ENCODE measurements at regions not wholly inside any gene's neighbourhood (a gene's known extent, or its start where the extent isn't known, plus 50 kb on each side); places are given as distances from the start of the nearest gene placed in this dataset.
A peak's percentile ranks its signal among the peaks of the same experiment; 100 is the strongest.

DNA sequence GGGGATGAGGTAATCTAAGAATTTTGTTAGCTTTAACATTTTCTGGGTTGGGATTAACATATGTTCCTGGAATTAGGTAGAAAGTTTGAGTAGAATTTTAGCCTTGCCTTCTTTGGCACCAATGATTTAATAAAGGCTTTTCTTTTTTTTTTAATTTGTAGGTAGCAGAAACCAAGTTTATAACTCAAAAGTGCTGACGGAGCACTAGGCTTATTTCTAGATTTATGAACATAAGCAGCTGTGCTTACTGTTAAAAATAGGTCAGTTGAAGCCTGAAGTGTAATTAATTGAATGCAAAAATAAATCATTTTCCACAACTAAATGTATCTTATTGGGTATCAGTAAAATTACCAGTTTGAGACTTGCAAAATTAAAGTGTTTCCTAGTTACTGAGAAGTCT, 62.4 kb downstream of the TAF11L14 start:
- ATAC-seq, result no peak
- no peak overlapping the region for H3K27ac ChIP-seq (ENCODE audit: extremely low read length, insufficient read depth, low read length)
- H3K27me3 ChIP-seq (ENCODE audit: control insufficient read depth in 1 of 2, insufficient read depth in 2 of 2, low read length in 2 of 2), result no peaks in the 10 kb centered on the region
- no peak overlapping the region for H3K9ac ChIP-seq (ENCODE audit: insufficient read depth, low read depth, low read length)
- ChIA-PET CTCF (ENCODE audit: low intra/inter-chr PET ratio, low total read pairs) (no interaction called here), POLR2A (no interaction called here)
- in situ Hi-C loops (cut with HindIII; ENCODE audit: extremely low pct_ligation_motif_present, low pct_unique_long_range_greater_than_20kb) (no loop called here), intact Hi-C loops (cut with micrococcal nuclease; ENCODE audit: unreplicated experiment) (no loop called here)
- H3K4me1 ChIP-seq (ENCODE audit: insufficient read depth, low read length), result no peaks in the 10 kb centered on the region
- FAIRE-seq, result no peak
- TF ChIP-seq, protein P1, sequence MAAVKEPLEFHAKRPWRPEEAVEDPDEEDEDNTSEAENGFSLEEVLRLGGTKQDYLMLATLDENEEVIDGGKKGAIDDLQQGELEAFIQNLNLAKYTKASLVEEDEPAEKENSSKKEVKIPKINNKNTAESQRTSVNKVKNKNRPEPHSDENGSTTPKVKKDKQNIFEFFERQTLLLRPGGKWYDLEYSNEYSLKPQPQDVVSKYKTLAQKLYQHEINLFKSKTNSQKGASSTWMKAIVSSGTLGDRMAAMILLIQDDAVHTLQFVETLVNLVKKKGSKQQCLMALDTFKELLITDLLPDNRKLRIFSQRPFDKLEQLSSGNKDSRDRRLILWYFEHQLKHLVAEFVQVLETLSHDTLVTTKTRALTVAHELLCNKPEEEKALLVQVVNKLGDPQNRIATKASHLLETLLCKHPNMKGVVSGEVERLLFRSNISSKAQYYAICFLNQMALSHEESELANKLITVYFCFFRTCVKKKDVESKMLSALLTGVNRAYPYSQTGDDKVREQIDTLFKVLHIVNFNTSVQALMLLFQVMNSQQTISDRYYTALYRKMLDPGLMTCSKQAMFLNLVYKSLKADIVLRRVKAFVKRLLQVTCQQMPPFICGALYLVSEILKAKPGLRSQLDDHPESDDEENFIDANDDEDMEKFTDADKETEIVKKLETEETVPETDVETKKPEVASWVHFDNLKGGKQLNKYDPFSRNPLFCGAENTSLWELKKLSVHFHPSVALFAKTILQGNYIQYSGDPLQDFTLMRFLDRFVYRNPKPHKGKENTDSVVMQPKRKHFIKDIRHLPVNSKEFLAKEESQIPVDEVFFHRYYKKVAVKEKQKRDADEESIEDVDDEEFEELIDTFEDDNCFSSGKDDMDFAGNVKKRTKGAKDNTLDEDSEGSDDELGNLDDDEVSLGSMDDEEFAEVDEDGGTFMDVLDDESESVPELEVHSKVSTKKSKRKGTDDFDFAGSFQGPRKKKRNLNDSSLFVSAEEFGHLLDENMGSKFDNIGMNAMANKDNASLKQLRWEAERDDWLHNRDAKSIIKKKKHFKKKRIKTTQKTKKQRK (IDR thresholded peaks at IDR 0.05; ENCODE audit: low read length), result no peak
- TF ChIP-seq MAFF (IDR thresholded peaks at IDR 0.05; ENCODE audit: low read depth, low read length) (peak; percentile 33), MAFK (conservative IDR thresholded peaks at IDR 0.05 in 1 of 2, IDR thresholded peaks at IDR 0.05 in 1 of 2; ENCODE audit: low read length in 2 of 2) (peak; percentile 31 to 75; a peak in 2 of 4 replicates)
- peaks cover 68% of the 10 kb centered on the region for H3K9me3 ChIP-seq (ENCODE audit: low read length)
- no peak overlapping the region; a peak in 1 of 6 replicates for H3K4me3 ChIP-seq (replicated peaks in 1 of 3; ENCODE audit: insufficient read depth in 1 of 3, low read depth in 2 of 3, low read length in 3 of 3)
- H3K79me2 ChIP-seq (ENCODE audit: insufficient read depth, low read length), result no peaks in the 10 kb centered on the region
- no peaks in the 10 kb centered on the region for H4K20me1 ChIP-seq (ENCODE audit: insufficient read depth, low read length)
- H2AFZ ChIP-seq (ENCODE audit: low read length), result no peak overlapping the region
- no peaks in the 10 kb centered on the region for H3K36me3 ChIP-seq (replicated peaks in 1 of 2; ENCODE audit: control insufficient read depth in 1 of 2, insufficient read depth in 2 of 2, low read length in 2 of 2)
- 0% methylated on average over 1 of the region's 1 CpG for WGBS (ENCODE audit: low lambda C conversion rate)
- no peak for DNase-seq (ENCODE audit: low spot score)
- no peak overlapping the region for H3K4me2 ChIP-seq (ENCODE audit: low read depth, low read length)
- BruUV-seq (replicated peaks), result no TSS peak

DNA sequence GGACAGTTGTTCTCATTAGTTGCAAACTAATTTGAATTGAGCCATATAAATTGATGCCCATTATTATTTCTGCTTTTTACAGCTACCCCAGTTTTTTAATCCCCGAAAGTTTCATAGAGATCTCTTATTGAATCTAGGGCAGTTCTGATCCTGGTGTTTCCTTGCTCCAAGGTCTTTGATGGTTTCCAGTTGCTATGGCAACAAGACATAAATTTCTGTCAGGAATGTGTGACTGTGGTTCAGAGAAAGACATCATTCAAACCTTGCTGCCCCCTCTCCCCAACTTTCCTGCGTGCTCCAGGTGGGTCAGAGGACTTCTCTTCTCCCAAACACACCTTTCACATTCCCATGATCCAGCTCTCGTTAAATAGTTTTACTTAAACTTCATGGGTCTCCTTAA, 63.4 kb downstream of the TAF11L14 start:
- BruUV-seq (replicated peaks), result no TSS peak
- WGBS (ENCODE audit: low lambda C conversion rate), result 4% methylated on average over 3 of the region's 3 CpGs
- TF ChIP-seq RFX1 (IDR thresholded peaks at IDR 0.05), result peak; percentile 24; the same call in 1 of the 2 replicates
- TF ChIP-seq, protein P2, sequence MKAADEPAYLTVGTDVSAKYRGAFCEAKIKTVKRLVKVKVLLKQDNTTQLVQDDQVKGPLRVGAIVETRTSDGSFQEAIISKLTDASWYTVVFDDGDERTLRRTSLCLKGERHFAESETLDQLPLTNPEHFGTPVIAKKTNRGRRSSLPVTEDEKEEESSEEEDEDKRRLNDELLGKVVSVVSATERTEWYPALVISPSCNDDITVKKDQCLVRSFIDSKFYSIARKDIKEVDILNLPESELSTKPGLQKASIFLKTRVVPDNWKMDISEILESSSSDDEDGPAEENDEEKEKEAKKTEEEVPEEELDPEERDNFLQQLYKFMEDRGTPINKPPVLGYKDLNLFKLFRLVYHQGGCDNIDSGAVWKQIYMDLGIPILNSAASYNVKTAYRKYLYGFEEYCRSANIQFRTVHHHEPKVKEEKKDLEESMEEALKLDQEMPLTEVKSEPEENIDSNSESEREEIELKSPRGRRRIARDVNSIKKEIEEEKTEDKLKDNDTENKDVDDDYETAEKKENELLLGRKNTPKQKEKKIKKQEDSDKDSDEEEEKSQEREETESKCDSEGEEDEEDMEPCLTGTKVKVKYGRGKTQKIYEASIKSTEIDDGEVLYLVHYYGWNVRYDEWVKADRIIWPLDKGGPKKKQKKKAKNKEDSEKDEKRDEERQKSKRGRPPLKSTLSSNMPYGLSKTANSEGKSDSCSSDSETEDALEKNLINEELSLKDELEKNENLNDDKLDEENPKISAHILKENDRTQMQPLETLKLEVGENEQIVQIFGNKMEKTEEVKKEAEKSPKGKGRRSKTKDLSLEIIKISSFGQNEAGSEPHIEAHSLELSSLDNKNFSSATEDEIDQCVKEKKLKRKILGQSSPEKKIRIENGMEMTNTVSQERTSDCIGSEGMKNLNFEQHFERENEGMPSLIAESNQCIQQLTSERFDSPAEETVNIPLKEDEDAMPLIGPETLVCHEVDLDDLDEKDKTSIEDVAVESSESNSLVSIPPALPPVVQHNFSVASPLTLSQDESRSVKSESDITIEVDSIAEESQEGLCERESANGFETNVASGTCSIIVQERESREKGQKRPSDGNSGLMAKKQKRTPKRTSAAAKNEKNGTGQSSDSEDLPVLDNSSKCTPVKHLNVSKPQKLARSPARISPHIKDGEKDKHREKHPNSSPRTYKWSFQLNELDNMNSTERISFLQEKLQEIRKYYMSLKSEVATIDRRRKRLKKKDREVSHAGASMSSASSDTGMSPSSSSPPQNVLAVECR (CRISPR knock-in tag; IDR thresholded peaks at IDR 0.05; ENCODE audit: borderline replicate concordance), result no peak
- Histone ChIP-seq H4K20me1 (ENCODE audit: insufficient read depth, low read length) (no peaks in the 10 kb centered on the region), H3K4me2 (ENCODE audit: low read depth, low read length) (no peak overlapping the region), H2AFZ (ENCODE audit: low read length) (no peak overlapping the region), H3K27me3 (ENCODE audit: control insufficient read depth in 1 of 2, insufficient read depth in 2 of 2, low read length in 2 of 2) (no peaks in the 10 kb centered on the region), H3K9me3 (ENCODE audit: low read length) (peaks cover 68% of the 10 kb centered on the region), H3K79me2 (ENCODE audit: insufficient read depth, low read length) (no peaks in the 10 kb centered on the region), H3K36me3 (replicated peaks in 1 of 2; ENCODE audit: control insufficient read depth in 1 of 2, insufficient read depth in 2 of 2, low read length in 2 of 2) (no peaks in the 10 kb centered on the region), H3K27ac (ENCODE audit: extremely low read length, insufficient read depth, low read length) (no peak overlapping the region), H3K4me3 (replicated peaks in 1 of 3; ENCODE audit: insufficient read depth in 1 of 3, low read depth in 2 of 3, low read length in 3 of 3) (no peak overlapping the region), H3K9ac (ENCODE audit: insufficient read depth, low read depth, low read length) (no peak overlapping the region), H3K4me1 (ENCODE audit: insufficient read depth, low read length) (no peaks in the 10 kb centered on the region)
- no peak for ATAC-seq
- ChIA-PET POLR2A (no interaction called here), CTCF (ENCODE audit: low intra/inter-chr PET ratio, low total read pairs) (no interaction called here)
- in situ Hi-C loops (cut with HindIII; ENCODE audit: extremely low pct_ligation_motif_present, low pct_unique_long_range_greater_than_20kb), result no loop called here
- FAIRE-seq, result no peak
- no peak for DNase-seq (ENCODE audit: low spot score)
- intact Hi-C loops (cut with micrococcal nuclease; ENCODE audit: unreplicated experiment), result no loop called here

Data from HepG2 (cell line).